ENCODE measurements at regions not wholly inside any gene's neighbourhood (a gene's known extent, or its start where the extent isn't known, plus 50 kb on each side); places are given as distances from the start of the nearest gene placed in this dataset.

DNA sequence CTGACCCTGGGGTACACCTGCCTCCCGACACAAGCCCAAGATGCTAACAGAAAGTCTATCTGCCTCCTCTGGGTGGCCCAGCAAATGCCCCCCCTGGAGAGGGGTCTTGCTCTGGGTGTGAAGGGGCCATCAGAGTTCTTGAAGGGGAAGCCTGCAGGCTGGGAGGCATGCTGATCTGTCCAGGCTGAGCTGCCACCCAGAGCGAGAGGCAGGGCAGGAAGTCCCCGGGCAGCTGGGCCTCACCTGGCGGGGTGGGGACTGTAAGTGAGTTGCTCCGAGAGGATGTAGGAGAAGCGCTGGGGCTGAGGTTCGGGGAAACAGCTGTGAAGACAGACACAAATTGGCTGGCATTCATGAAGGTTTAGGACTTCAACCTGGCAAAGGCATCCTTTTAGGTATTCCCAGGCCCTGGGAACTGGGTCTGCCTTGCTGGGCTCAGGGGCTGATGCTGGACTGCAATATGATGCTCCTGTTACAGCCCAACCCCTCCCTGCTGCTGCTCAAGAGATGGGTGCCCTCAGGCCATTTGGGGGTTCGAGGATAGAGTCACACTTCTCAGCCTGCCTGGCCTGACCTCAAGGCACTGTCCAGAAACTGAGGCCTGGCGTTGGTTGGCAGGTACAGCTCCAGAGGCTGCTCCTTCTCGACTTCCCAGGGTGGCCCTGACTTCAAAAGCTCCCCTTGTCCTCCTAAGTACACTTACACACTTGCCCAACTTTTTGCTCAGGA lies 60.2 kb upstream of the LYVE1 start:
- no peaks in the 10 kb centered on the region for H3K9me3 Mint-ChIP-seq
- no peak overlapping the region for H3K4me3 Mint-ChIP-seq
- H3K36me3 Mint-ChIP-seq, result no peaks in the 10 kb centered on the region
- H3K27ac Mint-ChIP-seq, result no peak overlapping the region
- H3K4me1 Mint-ChIP-seq (ENCODE audit: unreplicated experiment), result peaks cover 7% of the 10 kb centered on the region
- no peaks in the 10 kb centered on the region for H3K27me3 Mint-ChIP-seq
- DNase-seq (ENCODE audit: extremely low spot score, unreplicated experiment), result no peak
- TF ChIP-seq, protein P1, sequence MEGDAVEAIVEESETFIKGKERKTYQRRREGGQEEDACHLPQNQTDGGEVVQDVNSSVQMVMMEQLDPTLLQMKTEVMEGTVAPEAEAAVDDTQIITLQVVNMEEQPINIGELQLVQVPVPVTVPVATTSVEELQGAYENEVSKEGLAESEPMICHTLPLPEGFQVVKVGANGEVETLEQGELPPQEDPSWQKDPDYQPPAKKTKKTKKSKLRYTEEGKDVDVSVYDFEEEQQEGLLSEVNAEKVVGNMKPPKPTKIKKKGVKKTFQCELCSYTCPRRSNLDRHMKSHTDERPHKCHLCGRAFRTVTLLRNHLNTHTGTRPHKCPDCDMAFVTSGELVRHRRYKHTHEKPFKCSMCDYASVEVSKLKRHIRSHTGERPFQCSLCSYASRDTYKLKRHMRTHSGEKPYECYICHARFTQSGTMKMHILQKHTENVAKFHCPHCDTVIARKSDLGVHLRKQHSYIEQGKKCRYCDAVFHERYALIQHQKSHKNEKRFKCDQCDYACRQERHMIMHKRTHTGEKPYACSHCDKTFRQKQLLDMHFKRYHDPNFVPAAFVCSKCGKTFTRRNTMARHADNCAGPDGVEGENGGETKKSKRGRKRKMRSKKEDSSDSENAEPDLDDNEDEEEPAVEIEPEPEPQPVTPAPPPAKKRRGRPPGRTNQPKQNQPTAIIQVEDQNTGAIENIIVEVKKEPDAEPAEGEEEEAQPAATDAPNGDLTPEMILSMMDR (conservative IDR thresholded peaks at IDR 0.05), result no peak

DNA sequence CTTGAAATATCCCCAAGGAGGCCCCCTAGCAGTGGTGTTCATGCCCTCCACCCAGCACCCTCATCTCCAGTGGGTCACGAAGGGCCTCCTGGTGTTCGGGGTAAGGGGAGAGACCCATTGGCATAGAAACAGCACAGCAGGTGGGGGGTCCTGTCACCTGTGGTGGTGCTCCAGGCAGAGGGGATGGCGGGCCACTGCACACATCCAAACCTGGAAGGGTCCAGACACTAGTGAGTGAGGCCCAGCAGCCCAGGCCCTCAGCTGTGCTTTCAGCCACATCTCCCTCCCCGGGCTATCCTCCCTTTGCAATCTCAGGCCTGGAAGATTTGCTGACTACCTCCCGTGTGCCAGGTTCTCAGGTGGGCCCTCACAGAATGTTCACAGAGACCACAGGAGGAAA lies 59.4 kb upstream of the LYVE1 start:
- no peak overlapping the region for H3K4me3 Mint-ChIP-seq
- H3K27ac Mint-ChIP-seq, result no peak overlapping the region
- TF ChIP-seq, protein P1 (conservative IDR thresholded peaks at IDR 0.05), result no peak
- H3K36me3 Mint-ChIP-seq, result no peaks in the 10 kb centered on the region
- no peaks in the 10 kb centered on the region for H3K27me3 Mint-ChIP-seq
- H3K9me3 Mint-ChIP-seq, result no peaks in the 10 kb centered on the region
- peaks cover 4% of the 10 kb centered on the region for H3K4me1 Mint-ChIP-seq (ENCODE audit: unreplicated experiment)
- DNase-seq (ENCODE audit: extremely low spot score, unreplicated experiment), result no peak

DNA sequence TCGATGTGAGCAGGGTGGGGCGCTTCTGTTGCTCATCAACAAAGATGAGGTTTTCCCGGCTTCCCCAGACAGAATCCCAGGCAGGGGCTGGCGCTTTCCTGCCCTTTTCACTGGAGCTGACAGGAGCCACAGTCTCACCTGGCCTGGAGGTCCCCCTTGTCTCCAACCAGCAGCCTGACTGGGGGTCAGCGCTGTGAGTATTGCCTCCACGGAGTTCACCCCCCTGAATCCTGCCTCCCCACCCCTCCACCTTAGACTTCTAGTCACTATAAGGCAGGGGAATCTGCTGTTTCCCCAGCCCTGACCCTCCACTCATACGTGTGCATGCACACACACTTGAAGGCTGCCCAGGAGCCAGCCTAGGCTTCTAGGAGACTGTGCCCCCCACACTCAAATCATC lies 58.8 kb upstream of the LYVE1 start:
- Mint-ChIP-seq H3K4me3 (no peak overlapping the region), H3K36me3 (no peaks in the 10 kb centered on the region), H3K4me1 (ENCODE audit: unreplicated experiment) (peaks cover 4% of the 10 kb centered on the region), H3K27me3 (no peaks in the 10 kb centered on the region), H3K27ac (no peak overlapping the region), H3K9me3 (no peaks in the 10 kb centered on the region)
- no peak for DNase-seq (ENCODE audit: extremely low spot score, unreplicated experiment)
- TF ChIP-seq, protein P1 (conservative IDR thresholded peaks at IDR 0.05), result no peak

GRCh38 chr11:10625982-10626311 lies 57.5 kb upstream of the LYVE1 start:
- TF ChIP-seq, protein P1 (conservative IDR thresholded peaks at IDR 0.05), result no peak
- no peak for DNase-seq (ENCODE audit: extremely low spot score, unreplicated experiment)
- Mint-ChIP-seq H3K27ac (no peak overlapping the region), H3K4me3 (no peak overlapping the region), H3K4me1 (ENCODE audit: unreplicated experiment) (peaks cover 4% of the 10 kb centered on the region), H3K27me3 (no peaks in the 10 kb centered on the region), H3K9me3 (no peaks in the 10 kb centered on the region), H3K36me3 (no peaks in the 10 kb centered on the region)

DNA sequence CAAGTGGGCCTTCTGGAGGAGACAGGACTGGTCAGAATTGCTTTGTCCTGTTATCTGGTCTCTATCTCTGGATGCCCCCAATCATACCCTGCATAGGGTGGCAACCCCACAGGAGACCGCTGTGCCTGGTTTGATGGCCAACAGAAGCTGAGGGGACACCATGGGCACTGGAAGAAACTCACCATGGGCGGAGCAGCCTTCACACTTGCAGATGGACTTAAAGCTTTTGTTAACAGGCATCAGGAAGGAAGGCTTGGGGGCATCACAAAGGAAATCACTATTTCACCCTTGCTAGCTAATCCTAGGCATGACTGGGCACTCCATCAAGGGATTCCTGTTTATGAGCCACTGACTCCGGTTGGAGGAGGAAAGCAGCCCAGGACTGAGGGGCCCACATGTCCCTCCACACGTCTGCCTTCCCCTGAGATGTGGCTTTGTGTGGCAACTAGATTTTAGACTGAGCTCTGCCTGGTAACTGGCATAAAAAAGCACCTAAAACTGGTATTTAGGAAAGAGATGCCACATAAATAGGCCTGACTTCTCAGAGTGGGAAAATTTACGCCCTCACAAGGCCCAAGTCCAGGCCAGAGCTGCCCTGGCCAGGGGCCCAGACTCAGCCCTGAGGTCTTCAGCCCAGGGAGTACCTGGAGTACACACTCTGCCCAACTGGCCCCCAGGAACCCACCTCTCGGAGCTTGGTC lies 57.0 kb upstream of the LYVE1 start:
- TF ChIP-seq, protein P1 (conservative IDR thresholded peaks at IDR 0.05), result no peak
- H3K27me3 Mint-ChIP-seq, result no peaks in the 10 kb centered on the region
- no peak overlapping the region for H3K4me3 Mint-ChIP-seq
- no peak for DNase-seq (ENCODE audit: extremely low spot score, unreplicated experiment)
- H3K4me1 Mint-ChIP-seq (ENCODE audit: unreplicated experiment), result peaks cover 4% of the 10 kb centered on the region
- no peak overlapping the region for H3K27ac Mint-ChIP-seq
- H3K36me3 Mint-ChIP-seq, result no peaks in the 10 kb centered on the region
- no peaks in the 10 kb centered on the region for H3K9me3 Mint-ChIP-seq

Data from type B pancreatic cell (in vitro differentiated cells).